ENCODE measurements at regions not wholly inside any gene's neighbourhood (a gene's known extent, or its start where the extent isn't known, plus 50 kb on each side); places are given as distances from the start of the nearest gene placed in this dataset.

GRCh38 chr4:24143741-24144140 is 253.9 kb upstream of the PPARGC1A start:
- no peak for TF ChIP-seq CTCF (IDR thresholded peaks at IDR 0.05; ENCODE audit: extremely low read depth in 1 of 2, insufficient read depth in 1 of 2, low read depth in 1 of 2, low read length in 2 of 2)
- no peak for TF ChIP-seq JUN (IDR thresholded peaks at IDR 0.05; ENCODE audit: borderline replicate concordance, insufficient read depth, insufficient read length, low read depth)
- TF ChIP-seq POLR2A (IDR thresholded peaks at IDR 0.05; ENCODE audit: low read depth, low read length) = no peak
- TF ChIP-seq GATA2 (IDR thresholded peaks at IDR 0.05; ENCODE audit: insufficient read depth, insufficient read length, low read depth, low read length) = no peak
- no peak for TF ChIP-seq FOS (IDR thresholded peaks at IDR 0.05; ENCODE audit: borderline replicate concordance, insufficient read depth, low read length)
- TF ChIP-seq EZH2 (IDR thresholded peaks at IDR 0.05; ENCODE audit: borderline replicate concordance, low read depth, low read length, severe bottlenecking) = no peak

All from endothelial cell of umbilical vein (primary cell).